Loucy (cell line): ENCODE measurements at regions not wholly inside any gene's neighbourhood (a gene's known extent, or its start where the extent isn't known, plus 50 kb on each side); places are given as distances from the start of the nearest gene placed in this dataset.

Experiments
- CTCF ChIP-seq: fragments of 200-600 bp; sonication (generic); conservative IDR thresholded peaks from 2 replicates; pipeline ENCODE4 v1.5.1; 2014; ENCODE audit warnings: mild to moderate bottlenecking, antibody characterized with exemption, low read length
- EZH2phosphoT487 ChIP-seq: fragments of 200-600 bp; IDR thresholded peaks from 2 replicates; pipeline ENCODE4 v1.6.1; 2018; ENCODE audit warnings: antibody characterized with exemption, mild to moderate bottlenecking, moderate library complexity, borderline replicate concordance

- TF ChIP-seq CTCF (no peak), EZH2phosphoT487 (no peak)
Measured at GRCh38 chr7:17022920-17023319, 141.1 kb upstream of the AGR3 start.
